KG1 (cell line): ENCODE measurements at regions not wholly inside any gene's neighbourhood (a gene's known extent, or its start where the extent isn't known, plus 50 kb on each side); places are given as distances from the start of the nearest gene placed in this dataset.
"Not testable (repeated sequence)": the region's sequence is repeated elsewhere in the genome, so short reads cannot be mapped to it uniquely, and the experiment has no call there.

ENCODE experiments used
- DNase-seq: peaks from one replicate; lab custom pipeline; 2025; lab: John Stamatoyannopoulos, UW

- no peak for DNase-seq
Measured at GRCh38 chr21:35298757-35299156, 249.7 kb upstream of the RUNX1 start.

DNA sequence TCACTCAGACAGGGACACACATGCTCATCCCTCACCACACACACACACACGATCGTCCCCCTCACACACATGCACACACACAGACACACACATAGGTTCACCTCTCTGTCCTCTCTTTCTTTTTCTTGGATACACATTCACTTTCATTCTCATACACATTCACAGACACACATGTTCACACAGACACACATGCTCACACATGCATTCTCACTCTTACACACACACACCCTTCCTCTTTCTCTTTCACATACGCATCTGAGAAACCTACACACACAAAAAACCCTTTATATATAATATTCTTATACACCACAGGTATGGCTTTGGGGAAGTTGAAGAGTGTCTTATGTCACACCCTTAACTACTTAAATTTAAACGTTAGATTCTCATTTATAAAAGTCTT lies 248.6 kb upstream of the RUNX1 start:
- no peak for DNase-seq

DNA sequence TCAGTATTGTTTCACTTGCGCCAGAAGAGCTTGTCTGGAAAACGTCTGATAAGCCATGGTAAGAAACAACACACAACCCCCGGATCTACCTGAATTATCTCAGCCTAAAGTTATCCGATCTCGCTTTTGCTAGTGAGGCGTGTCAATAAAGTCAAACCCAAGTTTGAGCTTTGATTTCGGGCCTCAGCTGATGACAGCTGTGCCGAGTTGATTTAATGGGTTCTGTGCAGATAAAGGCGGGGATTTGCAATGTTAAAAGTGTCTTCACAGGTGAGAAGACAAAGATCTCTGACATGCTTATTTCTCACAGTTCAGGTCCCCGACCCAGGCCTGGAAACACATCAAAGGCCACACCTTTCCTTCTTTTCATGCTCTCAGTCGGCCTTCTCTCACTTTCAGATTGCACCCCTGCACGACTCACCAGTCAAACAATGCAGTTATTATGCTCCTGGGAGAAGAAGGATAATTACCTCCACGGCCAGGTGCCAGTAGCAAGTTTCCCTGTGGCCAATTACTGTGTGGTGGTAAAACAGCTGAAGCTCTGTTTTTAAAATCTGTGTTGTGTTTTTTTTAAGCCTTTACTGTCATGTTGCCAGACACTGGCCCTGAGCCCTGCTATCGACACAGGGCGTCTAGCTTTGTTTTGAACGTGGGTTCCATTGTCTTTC lies 245.3 kb upstream of the RUNX1 start:
- DNase-seq, result no peak

DNA sequence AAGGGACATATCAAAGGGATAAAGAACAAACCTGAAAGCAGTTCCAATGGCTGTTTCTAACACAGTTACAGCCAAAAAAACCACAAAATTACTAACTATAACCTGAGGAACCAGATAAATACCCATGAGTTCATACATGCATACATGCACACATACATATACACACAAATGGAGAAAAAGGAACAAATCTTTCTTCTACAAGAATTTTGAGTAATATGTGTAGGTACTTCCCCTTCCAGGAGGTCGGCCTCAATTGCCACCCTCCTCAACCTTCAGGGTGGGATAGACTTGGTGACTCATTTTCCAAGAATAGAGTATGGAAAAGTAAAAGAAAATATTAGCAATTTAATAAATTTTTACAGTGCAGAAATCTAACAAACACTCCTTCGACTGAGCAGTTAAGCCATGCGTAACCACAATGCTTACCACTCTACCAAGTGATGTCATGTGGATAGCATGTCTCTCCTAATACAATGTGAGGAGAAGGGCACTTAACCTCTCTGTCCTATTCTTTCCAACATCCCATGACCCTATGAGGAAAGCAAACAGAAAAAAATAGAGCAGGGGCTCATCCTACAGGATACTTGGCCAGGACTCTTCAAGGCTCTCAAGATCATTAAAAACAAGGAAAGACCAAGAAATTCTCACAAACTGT lies 243.0 kb upstream of the RUNX1 start:
- no peak for DNase-seq

DNA sequence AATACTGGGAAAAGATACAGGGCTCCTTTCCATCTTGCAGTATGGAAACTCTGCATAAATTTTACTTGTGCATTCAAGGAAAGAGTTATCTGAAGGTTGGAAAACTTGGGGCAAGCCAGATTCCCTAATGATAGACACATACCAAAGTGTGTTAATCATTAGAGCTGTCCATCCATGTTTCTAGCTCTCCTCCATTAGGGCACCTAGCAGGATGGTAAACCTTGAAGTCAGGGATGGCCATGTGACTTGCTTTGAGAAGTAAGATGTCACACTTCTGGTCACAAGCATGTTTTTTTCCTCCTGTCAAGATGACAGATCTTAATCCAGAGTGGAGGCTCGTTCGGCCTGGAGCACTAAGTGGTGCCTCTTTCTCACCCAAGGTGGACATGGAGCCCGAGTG lies 241.9 kb upstream of the RUNX1 start:
- DNase-seq, result no peak

- no peak for DNase-seq
Measured at GRCh38 chr21:35288238-35288637, 239.1 kb upstream of the RUNX1 start.

- no peak for DNase-seq
Measured at GRCh38 chr21:35284199-35284598, 235.1 kb upstream of the RUNX1 start.

DNA sequence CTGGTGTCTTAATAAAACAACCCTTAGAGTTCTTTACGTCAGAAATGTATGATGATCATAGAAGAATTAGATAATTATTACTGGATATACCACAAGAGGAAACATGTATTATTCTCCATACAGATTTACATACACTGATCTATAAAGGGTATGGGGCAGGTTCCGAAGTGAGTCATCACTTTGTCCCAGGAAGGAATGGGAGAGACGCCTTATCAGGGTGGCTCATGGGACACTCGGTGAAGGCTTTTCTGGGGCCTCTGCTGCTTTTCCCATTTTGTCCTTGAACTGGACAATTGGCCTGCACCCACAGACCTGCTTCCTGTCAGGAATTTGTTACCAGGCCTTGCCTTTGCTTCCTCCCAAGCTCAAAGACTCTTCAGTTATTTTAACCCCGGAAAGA lies 233.8 kb upstream of the RUNX1 start:
- no peak for DNase-seq

GRCh38 chr21:35281956-35282355 lies 232.9 kb upstream of the RUNX1 start:
- DNase-seq, result no peak

- DNase-seq, result no peak
Measured at GRCh38 chr21:35280231-35280630, 231.1 kb upstream of the RUNX1 start.

DNA sequence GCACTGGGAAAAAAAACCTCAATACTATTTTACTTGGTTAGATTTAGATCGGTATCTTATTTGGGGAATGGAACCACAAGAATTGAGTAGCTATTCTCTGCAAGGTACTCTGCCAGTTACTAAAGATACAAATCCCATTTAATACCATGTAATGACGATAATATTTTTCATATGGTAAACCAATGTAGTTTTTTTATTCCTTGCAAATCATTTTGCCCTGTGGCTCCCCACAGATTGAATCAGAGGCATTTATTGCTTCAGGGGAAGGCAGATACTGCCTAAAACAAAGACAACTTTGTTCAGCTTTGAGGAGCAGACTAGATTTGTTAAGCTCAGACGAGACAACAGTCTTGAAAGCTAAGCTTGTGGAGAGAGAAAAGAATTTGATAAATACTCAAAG lies 226.7 kb upstream of the RUNX1 start:
- no peak for DNase-seq

- DNase-seq, result no peak
Measured at GRCh38 chr21:35274923-35275322, 225.8 kb upstream of the RUNX1 start.

- no peak for DNase-seq
Measured at GRCh38 chr21:35274090-35274489, 225.0 kb upstream of the RUNX1 start.

- no peak for DNase-seq
Measured at GRCh38 chr21:35273333-35273732, 224.2 kb upstream of the RUNX1 start.

- DNase-seq, result not testable (repeated sequence)
Measured at GRCh38 chr21:35271344-35272118, 222.4 kb upstream of the RUNX1 start.

- no peak for DNase-seq
Measured at GRCh38 chr21:35268817-35269216, 219.7 kb upstream of the RUNX1 start.

DNA sequence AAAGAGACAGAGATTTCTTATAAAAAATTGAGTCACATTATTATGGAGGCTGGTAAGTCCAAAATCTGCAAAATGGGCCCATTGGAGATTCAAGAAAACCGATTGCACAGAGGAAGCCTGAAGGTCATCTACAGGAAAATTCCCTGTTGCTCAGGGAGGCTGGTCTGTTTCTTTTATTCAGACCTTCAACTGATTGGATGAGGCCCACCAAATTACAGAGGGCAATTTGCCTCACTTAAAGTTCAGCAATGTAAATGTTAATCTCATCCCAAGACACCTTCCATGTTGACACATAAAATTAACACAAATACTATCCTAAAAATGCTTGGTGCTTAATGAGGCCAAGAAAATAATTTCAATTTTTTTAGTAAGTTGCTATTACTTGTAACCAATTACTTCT lies 219.2 kb upstream of the RUNX1 start:
- no peak for DNase-seq

GRCh38 chr21:35266546-35266945 lies 217.4 kb upstream of the RUNX1 start:
- DNase-seq, result no peak

- DNase-seq, result no peak
Measured at GRCh38 chr21:35265170-35265877, 216.2 kb upstream of the RUNX1 start.

DNA sequence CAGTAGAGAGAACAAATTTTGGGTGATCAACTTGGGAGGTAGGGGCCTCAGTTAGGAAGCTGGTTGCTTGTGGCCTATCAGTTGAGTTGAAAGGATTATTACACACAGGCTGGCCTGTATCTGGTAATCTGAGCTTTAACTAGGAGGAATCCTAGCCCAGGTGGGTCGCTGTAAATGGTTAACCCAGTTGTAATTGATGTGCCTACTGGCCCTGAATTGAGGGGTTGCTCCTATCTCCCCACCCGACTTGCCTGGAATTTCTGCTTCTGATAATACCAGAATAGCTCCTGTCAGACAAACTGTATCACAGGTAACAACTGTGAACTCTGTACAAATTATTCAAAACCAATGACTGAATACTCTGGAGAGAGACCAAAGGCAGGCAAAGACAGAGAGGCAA lies 210.4 kb upstream of the RUNX1 start:
- DNase-seq, result no peak

DNA sequence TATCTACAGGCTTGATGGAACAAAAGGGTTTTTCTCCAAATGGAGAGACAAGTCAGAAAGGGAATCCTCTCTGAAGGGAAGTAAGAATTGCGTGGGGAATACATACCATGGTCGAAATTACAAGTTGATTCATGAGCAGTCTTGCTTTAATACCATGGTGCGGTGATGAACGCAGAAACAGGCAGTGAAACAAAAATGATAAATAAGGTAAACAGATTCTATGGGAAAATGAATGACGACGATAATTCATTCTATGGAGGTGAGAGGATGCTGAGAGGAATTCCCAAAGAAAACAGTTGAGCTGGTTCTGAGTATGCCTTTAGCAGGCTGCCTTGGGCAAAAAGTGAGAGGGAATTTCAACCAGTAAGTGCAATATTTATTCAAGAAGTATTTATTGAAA lies 209.4 kb upstream of the RUNX1 start:
- no peak for DNase-seq

- no peak for DNase-seq
Measured at GRCh38 chr21:35257413-35257812, 208.3 kb upstream of the RUNX1 start.
